ENCODE measurements at regions not wholly inside any gene's neighbourhood (a gene's known extent, or its start where the extent isn't known, plus 50 kb on each side); places are given as distances from the start of the nearest gene placed in this dataset.
A peak's percentile ranks its signal among the peaks of the same experiment; 100 is the strongest.
"Not testable (repeated sequence)": the region's sequence is repeated elsewhere in the genome, so short reads cannot be mapped to it uniquely, and the experiment has no call there.

DNA sequence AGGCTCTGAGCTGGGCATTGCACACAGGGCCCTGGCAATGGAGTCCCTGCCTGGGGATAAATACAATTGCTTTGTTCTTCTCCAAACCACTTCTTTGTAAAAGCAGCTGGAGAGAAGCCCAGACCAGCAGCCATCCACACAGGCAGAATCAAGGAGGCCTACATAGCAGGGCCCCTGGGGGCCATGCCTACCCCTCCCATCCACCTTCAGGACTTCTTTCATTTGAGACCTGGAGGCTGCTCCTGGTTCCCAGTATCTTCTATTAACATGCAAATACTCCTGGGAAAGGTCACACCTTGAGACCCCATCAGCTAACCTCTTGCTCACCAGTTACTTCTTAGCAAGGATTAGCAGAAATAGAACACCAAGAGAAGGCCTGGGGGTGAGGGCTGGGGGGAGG, 511.1 kb downstream of the SOX6 start:
- no peak for DNase-seq (ENCODE audit: low read depth)

DNA sequence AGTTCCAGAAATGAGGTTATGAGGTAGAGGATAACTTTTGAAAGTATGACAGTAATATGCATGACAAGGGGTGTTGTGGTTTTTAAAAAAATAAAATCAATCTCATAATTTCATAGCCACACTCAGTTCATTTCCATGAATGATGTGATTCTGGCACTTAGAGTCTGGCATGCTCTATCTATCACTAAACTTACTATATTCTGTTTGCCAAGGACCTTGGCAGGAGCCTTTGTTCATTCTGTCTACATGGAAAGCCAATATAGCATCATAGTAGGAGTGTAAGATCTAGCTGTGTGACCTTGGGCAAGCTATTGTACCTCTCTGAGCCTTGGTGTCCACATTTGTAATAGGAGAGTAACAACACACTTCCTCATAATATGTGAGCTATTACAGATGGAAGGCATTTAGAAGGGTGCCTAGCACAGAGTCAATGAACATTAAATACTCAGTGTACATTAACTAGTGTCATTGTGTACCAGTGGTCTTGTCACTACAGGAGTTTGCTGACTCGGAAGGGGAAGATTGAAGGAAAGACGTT, 507.6 kb downstream of the SOX6 start:
- DNase-seq (ENCODE audit: low read depth), result no peak

DNA sequence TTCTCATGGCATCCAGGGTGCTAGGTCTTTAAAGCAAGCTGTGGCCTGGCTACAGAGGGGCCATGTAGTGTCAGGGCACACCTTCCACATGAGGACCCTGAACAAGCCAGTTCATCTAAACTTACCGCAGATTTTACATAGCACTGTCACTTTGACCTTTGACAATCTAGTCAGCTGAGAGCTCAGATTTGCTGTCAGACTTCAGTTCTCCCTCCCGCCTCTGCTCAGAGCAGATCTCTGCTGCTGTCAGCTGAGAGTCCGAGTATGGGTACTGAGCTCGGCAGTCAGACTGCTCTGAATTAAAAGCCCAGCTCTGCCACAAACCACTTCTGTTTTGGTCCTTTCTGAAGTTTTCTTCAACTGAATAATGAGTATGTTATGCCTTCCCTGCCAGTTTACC, 507.1 kb downstream of the SOX6 start:
- no peak for DNase-seq (ENCODE audit: low read depth)

DNA sequence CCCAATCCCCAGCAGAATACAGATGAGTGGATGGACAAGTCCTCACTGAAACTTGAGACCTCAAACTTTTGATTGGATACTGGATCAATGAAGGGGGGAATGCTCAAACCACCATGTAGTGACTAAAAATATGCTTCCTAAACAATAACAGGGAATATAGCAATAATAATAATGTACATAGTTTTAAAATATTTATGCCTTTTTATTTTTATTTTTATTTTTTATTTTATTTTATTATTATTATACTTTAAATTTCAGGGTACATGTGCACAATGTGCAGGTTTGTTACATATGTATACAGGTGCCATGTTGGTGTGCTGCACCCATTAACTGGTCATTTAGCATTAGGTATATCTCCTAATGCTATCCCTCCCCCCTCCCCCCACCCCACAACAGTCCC, 506.0 kb downstream of the SOX6 start:
- DNase-seq (ENCODE audit: low read depth), result not testable (repeated sequence)

DNA sequence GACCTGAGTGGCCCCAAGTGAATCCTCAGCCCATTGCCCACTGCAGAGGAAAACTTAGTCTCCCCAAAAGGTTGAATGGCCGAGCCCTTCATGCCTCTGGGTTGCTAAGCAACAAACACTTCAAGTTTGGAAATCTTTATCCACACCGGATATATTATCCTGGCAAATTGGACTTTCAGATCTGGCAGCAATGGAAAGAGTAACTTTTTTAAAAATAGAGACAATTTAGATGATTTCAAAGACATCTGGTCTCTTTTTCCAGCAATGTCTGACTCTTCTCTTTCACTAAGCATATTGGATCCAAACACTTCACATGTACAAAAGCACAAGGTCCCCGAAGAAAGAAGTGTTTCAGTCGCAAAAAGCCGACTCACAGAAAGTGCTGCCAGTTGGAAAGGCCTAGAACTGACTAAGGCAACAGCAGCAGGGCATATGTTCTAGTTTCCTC, 505.3 kb downstream of the SOX6 start:
- DNase-seq (ENCODE audit: low read depth), result no peak

DNA sequence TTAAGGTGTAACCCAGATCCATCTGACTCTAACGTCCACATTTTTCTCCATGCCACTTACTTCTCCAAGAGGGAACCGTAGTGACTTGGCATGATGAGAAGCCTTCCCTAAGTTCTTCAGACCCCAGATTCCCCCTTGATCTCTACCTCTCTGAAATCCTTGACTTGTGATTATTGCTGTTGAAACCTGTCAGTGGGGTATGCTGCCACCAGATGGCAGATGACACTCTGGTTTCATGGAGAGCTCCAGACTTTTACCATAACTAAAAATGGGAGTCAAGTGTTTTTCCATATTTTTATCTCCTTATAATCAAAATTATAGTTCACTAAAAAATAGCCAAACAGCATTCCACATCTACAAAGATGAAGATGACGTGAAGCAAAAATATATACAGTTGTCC, 504.2 kb downstream of the SOX6 start:
- DNase-seq (ENCODE audit: low read depth), result no peak

DNA sequence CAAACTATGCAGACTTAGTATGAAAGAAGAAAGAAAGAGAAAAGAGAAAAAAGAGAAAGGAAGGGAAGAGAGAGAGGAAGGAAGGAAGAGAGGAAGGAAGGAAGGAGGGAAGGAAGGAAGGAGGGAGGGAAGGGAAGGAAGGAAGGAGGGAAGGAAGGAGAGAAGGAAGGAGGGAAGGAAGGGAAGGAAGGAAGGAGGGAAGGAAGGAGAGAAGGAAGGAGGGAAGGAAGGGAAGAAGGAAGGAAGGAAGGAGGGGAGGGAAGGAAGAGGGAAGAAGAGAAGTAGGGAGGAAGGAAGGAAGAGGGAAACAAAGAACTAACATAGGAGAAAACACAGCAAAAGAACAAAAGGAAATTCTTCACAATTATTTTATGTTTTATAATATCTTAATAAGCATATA, 502.1 kb downstream of the SOX6 start:
- no peak for DNase-seq (ENCODE audit: low read depth)

DNA sequence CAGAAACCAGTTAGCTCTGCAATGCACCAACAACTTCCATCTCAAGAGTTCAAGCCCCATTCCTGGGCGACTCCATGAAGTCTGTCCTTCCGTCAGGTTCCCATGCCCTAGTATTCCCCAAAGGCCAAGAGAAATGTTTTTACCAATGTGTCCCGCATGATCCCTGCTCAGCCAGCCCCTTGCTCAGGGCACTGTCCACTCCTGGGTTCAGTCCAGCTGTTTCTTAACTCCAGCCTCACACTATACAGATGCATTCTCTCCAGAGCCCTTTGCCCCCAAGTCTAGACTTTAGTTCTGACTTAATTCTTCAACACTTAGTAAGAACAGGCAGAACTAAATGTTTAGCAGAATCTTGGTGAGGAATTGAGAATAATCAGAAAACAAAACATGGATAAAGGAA, 497.5 kb downstream of the SOX6 start:
- peak; percentile 26 for DNase-seq (ENCODE audit: low read depth)

DNA sequence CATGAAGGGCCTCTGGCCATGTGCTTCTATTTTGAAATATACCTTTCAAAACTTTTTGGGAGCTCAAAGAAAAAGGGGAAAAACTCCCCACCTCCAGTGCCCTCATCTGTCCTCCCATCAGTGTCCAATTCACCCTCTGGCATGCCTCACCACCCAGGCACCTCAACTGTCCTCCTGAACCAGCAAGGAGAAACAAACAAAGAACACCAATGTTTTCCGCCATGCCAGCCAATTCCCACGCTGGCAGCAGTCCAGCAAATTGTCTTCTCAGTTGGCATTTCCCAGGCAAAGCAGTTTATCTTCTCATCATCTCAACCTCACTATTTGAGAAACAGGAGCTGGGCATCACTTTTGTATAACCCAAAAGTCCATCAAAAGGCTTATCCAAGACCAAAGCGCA, 496.9 kb downstream of the SOX6 start:
- DNase-seq (ENCODE audit: low read depth), result no peak

DNA sequence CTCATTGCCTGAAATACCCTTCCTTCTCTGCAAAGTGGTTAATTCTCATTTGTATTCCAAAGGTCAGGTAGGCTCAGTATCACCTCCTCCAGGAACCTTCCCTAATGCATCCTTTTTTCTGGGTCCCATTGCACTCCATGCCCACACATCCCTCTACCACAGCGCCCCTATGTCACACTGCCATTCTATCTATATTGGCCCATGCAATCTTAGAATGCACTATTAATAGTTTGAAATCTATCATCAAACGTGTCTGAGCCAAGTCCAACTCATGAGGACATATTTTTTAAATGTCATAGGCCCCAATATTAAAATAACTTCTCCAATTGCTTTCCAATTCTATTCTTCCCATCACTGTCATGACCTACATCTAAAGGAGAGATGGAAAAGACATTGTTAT, 495.1 kb downstream of the SOX6 start:
- no peak for DNase-seq (ENCODE audit: low read depth)

DNA sequence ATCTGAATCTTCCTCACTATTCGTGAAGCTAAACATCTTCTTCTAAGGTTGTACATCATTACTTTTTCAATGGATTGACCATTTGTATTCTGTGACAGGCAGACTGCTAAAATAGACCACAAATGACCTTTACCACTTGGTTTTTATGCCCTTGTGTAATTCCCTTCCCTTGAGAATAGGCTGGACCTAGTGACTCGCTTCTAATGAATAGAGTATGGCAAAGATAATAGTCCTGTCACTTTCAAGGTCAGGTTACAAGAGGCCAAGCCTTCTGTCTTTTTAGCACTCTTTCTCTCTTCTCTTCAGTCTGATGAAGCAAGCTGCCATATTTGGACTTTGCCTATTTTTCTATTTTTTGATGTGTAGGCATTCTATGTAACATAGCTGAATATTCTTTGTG, 492.9 kb downstream of the SOX6 start:
- peak; percentile 60 for DNase-seq (ENCODE audit: low read depth)

DNA sequence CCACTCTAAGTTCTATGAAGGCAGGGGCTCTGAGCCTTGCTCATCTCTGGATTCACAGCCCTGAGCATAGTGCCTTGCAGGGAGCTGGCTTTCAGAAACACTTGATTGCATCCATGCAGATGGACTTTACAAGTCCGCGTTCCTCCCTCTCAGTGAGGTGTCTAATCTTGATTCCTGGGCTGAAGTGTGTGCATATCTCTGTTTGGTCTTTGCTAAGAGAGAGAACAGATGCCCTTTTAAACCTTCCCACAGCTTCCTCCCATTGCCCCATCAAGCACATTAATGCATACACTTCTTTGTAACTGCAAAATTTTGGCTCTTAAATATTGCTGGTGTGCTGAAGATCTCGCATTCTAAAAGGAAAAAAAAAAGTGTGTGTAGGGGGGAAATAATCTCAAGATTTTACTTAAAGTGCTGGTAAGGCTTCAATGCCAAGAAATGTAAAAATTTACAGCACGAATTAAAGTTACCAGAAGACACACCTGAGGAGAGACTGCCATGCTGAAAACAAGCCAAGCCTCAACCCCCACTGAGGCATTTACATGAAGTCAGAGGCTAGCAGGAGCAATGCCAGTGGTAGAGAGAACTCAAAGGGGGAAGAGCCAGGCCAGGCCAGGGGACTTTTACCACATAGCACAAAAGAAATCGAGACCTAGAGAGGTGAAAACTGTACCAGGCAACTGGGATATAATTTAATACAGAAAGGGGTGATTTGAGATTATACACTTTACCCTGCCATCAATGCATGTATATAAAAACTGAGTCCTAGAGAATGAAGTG, 492.1 kb downstream of the SOX6 start:
- DNase-seq (ENCODE audit: low read depth), result peak; percentile 75

DNA sequence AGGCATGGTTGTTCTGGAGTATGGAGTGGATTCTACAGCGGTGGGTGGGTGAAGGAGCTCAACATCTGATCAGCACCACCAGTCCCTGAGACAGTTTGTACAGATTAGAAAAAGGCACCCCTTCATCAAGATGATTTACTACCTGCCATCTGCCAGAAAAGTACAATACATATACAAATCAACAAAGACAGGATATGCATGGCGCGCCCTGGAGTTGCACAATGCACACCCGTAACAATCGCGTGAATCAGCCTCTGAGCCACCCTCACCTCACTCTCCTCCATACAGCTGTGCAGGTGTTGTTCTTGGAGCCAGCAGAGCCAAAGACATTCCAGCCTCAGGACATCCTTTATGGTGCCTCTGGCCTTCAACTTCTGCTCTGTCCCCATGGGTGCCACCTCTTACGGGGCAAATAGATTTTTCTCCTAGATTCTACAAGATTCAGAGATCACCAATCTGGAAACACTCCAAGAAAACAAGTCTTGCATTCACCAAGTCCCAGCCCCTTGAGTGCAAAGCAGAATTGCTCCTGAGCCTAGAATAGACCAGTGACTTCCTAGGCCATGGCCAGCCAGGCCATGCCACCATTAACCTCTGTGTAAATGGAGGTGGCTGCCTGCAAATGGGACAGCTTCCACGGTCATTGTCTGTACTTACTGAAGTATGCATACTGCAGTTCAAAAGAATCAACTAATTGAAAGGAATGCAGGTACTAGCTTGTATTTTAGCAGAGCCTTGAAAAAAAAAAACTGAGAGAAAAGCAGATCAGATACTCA, 490.9 kb downstream of the SOX6 start:
- DNase-seq (ENCODE audit: low read depth), result no peak

DNA sequence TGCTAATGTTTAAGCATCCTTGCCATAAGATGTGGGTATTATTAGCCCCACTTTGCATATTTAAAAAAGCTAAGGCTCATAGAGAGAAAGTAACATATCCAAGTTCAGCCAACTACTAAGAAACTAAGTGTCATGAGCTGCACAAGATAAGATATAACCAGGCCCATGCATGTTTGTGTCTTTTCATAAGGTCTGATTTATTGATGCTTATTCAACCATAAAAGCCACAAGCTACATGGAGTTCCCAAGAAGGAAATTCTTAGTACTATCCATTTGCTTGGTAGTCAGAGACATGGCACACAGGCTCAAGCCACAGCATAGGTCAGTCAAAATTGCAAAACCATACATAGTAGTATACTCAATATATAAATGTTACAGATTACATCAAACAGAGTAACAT, 488.5 kb downstream of the SOX6 start:
- peak; percentile 92 for DNase-seq (ENCODE audit: low read depth)

DNA sequence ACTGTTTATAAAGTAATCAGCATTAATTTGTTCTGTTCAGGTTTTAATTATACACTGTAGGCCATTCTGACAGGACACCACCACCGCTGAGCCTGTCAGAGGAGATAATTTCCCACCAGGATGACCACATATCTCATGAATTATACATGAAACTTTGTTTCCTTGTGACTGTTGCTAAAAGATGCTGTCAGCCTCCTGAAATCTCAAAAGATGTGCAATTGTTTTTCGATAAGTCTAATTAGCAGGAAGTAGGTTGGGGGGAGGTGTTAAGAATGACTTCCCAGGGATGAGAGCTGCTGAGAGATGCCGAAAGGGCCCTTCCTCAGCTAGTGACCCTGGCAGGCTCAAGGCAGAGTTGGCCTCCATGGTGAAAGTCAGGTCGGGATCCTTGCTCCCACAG, 485.4 kb downstream of the SOX6 start:
- DNase-seq (ENCODE audit: low read depth), result no peak

DNA sequence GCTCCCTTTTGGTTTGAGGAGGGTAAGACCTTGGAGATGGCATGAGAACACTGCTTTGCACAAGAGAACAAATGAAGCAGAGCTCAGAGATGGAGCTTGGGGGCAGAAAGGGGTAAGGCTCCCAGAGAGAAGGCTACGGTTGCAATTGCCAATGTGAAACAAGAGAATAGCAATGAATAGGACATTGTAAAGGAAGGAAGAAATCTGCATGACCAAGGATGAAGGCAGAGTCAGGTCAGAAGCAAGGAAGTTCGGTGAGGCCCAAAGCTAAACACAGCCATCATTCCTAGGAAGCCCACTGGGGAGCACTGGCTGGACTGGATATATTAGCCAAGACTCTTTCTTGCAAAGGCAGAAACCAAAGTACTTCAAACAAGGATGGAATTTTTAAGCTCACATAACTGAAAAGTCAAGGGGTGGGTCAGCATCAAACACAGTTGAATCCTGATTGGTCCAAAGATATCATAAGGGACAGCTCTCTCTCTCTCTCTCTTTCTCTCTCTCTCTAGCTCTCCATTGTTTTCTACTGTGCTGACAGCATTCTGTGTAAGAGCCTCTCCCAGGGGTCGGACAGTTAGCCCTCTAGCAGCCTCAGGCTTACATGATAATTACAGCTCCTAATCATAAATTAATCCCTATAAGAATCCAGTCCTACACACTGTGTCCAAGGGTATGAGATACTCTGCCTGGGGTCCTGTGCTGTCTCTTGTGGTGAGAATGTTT, 484.3 kb downstream of the SOX6 start:
- DNase-seq (ENCODE audit: low read depth), result no peak

DNA sequence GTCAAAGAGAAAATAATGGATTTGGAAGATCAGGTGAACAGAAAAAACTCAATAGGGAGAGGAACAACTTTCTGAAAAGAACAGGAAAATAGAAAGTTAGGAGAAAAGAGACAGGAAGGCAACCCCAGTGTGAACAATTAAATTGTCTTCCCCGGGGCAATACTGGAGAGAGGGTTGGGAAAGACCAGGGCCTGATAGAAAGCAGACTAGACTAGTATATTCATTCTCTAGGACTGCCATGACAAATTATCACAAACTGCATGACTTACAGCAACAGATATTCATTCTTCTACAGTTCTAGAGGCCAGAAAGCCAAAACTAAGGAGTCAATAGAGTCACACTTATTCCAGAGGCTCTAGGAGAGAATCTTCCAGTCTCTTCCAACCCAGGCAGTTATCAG, 482.8 kb downstream of the SOX6 start:
- peak; percentile 61 for DNase-seq (ENCODE audit: low read depth)

DNA sequence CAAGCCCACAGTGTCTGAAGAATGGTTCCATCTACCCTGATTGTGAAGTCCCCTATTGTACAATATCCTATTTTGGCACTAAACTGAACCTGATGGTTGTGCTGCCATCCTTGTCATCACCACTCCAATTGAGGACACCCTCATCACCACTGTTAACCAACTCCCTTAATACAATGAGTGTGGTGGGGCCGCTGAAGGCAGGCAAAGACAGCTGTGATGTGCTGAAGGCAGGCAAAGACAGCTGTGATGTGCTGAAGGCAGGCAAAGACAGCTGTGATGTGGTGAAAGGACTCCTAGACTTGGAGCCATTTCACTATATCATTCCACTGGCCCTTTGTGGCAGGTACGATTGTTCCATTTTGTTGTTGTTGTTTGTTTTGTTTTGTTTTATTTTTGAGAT, 481.6 kb downstream of the SOX6 start:
- no peak for DNase-seq (ENCODE audit: low read depth)

DNA sequence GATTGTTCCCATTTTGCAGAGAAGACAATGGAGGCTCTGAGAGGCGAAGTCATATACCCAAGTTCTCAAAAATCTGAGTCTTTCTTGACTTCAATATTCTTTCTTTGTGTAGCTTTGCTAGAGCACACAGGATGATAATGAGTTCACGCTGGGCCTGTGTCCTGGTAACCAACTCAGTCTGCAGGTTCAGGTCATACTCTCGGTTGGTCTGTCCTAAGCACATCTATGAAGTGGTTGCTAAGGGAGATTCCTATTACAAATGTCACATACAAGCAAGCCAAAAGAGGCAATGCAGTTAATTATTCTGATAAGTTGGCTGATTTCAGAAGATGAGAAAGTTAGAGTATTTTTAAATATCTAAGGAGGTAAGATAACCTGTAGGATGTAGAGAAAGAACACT, 481.0 kb downstream of the SOX6 start:
- DNase-seq (ENCODE audit: low read depth), result no peak

DNA sequence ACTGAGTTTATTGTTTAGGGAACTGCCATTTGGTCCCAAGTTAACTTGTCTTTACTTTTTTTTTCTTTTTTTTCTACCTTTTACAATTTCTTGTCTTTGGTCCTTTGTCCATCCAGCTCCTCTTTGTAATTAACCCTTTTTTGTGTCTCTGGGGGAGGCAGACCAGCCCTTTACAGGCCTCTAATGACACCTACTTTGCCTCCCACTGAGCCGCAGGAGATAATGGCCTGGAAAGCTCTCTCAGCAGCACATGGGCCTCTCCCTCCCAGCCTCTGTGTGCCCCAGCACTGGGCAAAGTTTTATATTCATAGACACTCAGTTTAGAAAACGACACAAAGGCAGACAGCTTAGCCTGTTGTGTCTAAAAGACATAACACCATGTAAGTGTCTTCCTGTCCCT, 480.4 kb downstream of the SOX6 start:
- DNase-seq (ENCODE audit: low read depth), result no peak

DNA sequence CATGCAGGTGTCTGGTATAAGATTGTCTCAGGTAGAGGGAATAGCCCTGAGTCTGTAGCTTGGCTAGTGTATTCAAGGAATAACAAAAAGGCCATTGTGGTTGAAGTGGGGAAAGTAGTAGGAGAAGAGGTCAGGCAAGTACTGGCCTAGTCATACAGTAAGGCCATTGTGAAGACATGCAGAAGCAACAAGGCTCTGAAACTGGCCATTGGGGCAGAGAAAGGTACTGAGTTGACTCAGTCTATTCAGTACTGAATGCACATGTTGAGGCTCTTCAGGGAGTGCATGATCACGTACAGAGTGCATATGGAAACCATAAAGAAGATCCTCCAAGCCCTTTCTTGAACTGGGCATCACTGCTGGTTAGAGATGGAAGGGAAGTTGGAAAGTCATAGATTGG, 477.6 kb downstream of the SOX6 start:
- DNase-seq (ENCODE audit: low read depth), result no peak

DNA sequence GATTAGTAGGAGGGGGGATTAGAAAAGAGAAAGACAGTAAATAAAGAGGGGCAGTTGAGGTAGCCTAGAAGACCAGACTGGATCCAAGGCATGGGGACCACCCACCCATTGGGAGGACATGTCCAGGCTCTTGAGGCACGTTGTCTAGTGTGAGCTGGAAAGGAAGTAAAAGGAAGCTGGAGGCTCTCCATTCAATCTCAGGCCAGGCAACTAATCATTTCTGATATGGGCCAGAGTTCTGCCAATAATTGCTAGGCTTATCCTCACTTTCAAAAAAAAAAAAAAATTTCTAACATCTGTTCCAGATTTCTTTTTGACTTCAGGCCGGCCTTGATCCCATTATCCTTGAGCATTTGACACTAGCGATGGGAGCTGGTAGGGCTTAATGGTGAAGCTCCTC, 476.1 kb downstream of the SOX6 start:
- DNase-seq (ENCODE audit: low read depth), result no peak
